ENCODE measurements at regions not wholly inside any gene's neighbourhood (a gene's known extent, or its start where the extent isn't known, plus 50 kb on each side); places are given as distances from the start of the nearest gene placed in this dataset.

GRCh38 chr2:208627916-208628315 is 221.3 kb downstream of the PTH2R start (continued):
- TF ChIP-seq EZH2 (IDR thresholded peaks at IDR 0.05; ENCODE audit: low read depth, unreplicated experiment) (no peak), JUNB (IDR thresholded peaks at IDR 0.05; ENCODE audit: unreplicated experiment) (no peak), CTCF (conservative IDR thresholded peaks at IDR 0.05; ENCODE audit: low read depth in 2 of 2) (no peak)

GRCh38 chr2:208638059-208638458 is 231.5 kb downstream of the PTH2R start:
- Mint-ChIP-seq H3K27me3 (ENCODE audit: insufficient read depth, low read depth, poor library complexity) (no peaks in the 10 kb centered on the region), H3K9me3 (no peaks in the 10 kb centered on the region), H3K4me1 (no peaks in the 10 kb centered on the region), H3K4me3 (no peak overlapping the region), H3K27ac (no peak overlapping the region), H3K36me3 (ENCODE audit: low read depth) (no peaks in the 10 kb centered on the region)
- H3K4me1 ChIP-seq (ENCODE audit: insufficient read depth): no peaks in the 10 kb centered on the region
- no peaks in the 10 kb centered on the region for H3F3A ChIP-seq (replicated peaks; ENCODE audit: low read depth)
- ATAC-seq (no peak), DNase-seq (ENCODE audit: low spot score) (no peak)
- no peaks in the 10 kb centered on the region for H3K79me2 ChIP-seq (replicated peaks; ENCODE audit: insufficient read depth)
- no peaks in the 10 kb centered on the region for H3K27me3 ChIP-seq (ENCODE audit: insufficient read depth)
- H3K36me3 ChIP-seq (ENCODE audit: insufficient read depth): no peaks in the 10 kb centered on the region
- no peak for TF ChIP-seq CREB1 (CRISPR knock-in tag; IDR thresholded peaks at IDR 0.05; ENCODE audit: low read depth)
- no peak overlapping the region for H3K4me3 ChIP-seq
- H3K4me2 ChIP-seq: no peak overlapping the region
- H4K20me1 ChIP-seq (replicated peaks; ENCODE audit: insufficient read depth): no peaks in the 10 kb centered on the region
- no peak overlapping the region for H2AFZ ChIP-seq
- H3K27ac ChIP-seq (ENCODE audit: low read depth): no peak overlapping the region
- no peaks in the 10 kb centered on the region for H3K9me2 ChIP-seq (ENCODE audit: insufficient read depth)

- no peak for ATAC-seq
These were observed 235.7 kb downstream of the PTH2R start for GRCh38 chr2:208642125-208642779.

More at GRCh38 chr2:208642125-208642779, 235.7 kb downstream of the PTH2R start:
- Histone ChIP-seq H3K79me2 (replicated peaks; ENCODE audit: insufficient read depth) (no peaks in the 10 kb centered on the region), H3K4me3 (no peak overlapping the region), H3K36me3 (ENCODE audit: insufficient read depth) (no peaks in the 10 kb centered on the region), H4K20me1 (replicated peaks; ENCODE audit: insufficient read depth) (no peaks in the 10 kb centered on the region), H3K4me1 (ENCODE audit: insufficient read depth) (no peaks in the 10 kb centered on the region), H2AFZ (no peak overlapping the region), H3K27ac (ENCODE audit: low read depth) (no peak overlapping the region), H3F3A (replicated peaks; ENCODE audit: low read depth) (no peaks in the 10 kb centered on the region), H3K27me3 (ENCODE audit: insufficient read depth) (no peaks in the 10 kb centered on the region), H3K4me2 (no peak overlapping the region), H3K9me2 (ENCODE audit: insufficient read depth) (no peaks in the 10 kb centered on the region)
- Mint-ChIP-seq H3K4me1 (no peaks in the 10 kb centered on the region), H3K36me3 (ENCODE audit: low read depth) (no peaks in the 10 kb centered on the region), H3K27ac (no peak overlapping the region; the same call in 1 of the 2 replicates), H3K27me3 (ENCODE audit: insufficient read depth, low read depth, poor library complexity) (no peaks in the 10 kb centered on the region), H3K9me3 (no peaks in the 10 kb centered on the region), H3K4me3 (no peak overlapping the region)
- TF ChIP-seq ZNF114 (CRISPR knock-in tag; IDR thresholded peaks at IDR 0.05) (no peak), CREB1 (CRISPR knock-in tag; IDR thresholded peaks at IDR 0.05; ENCODE audit: low read depth) (no peak), NANOG (IDR thresholded peaks at IDR 0.05; ENCODE audit: borderline replicate concordance) (no peak)
- TF ChIP-seq, protein P1, sequence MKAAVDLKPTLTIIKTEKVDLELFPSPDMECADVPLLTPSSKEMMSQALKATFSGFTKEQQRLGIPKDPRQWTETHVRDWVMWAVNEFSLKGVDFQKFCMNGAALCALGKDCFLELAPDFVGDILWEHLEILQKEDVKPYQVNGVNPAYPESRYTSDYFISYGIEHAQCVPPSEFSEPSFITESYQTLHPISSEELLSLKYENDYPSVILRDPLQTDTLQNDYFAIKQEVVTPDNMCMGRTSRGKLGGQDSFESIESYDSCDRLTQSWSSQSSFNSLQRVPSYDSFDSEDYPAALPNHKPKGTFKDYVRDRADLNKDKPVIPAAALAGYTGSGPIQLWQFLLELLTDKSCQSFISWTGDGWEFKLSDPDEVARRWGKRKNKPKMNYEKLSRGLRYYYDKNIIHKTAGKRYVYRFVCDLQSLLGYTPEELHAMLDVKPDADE (IDR thresholded peaks at IDR 0.05): no peak
- DNase-seq (ENCODE audit: low spot score): no peak
